ENCODE measurements at regions not wholly inside any gene's neighbourhood (a gene's known extent, or its start where the extent isn't known, plus 50 kb on each side); places are given as distances from the start of the nearest gene placed in this dataset.

GRCh38 chr2:188079196-188079595 lies 212.5 kb upstream of the GULP1 start:
- H3K9ac ChIP-seq (ENCODE audit: extremely low read depth, low read length, poor library complexity, severe bottlenecking), result no peak overlapping the region

DNA sequence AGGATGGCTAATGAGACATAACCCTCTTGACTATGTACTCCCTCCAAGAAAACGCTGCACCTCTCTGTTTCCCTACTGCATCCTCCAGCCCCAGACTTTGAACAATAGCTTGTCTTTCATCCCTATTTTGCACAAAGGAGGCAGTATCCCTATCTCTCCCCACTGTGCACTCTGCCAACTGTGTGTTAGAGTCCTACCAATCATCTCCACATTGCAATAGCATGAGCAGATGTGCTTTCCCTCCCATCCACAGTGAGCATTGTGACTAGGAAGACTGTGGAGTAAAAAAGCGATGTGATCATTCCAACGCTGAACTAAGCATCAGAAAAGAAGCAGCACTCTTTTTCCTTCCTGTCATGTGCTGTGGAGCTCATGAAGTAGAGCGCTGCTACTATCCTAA lies 206.3 kb upstream of the GULP1 start:
- Histone ChIP-seq H3K9me3 (ENCODE audit: control insufficient read depth, low read length) (peaks cover 21% of the 10 kb centered on the region), H3K4me3 (ENCODE audit: low read length) (no peak overlapping the region), H3K4me1 (ENCODE audit: control insufficient read depth, insufficient read depth, low read length) (no peaks in the 10 kb centered on the region), H3K27ac (ENCODE audit: low read depth, low read length) (no peak overlapping the region), H3K36me3 (ENCODE audit: control insufficient read depth, insufficient read depth, low read length) (no peaks in the 10 kb centered on the region), H3K27me3 (ENCODE audit: control insufficient read depth, insufficient read depth, low read length, poor library complexity, severe bottlenecking) (no peaks in the 10 kb centered on the region), H3K9ac (ENCODE audit: extremely low read depth, low read length, poor library complexity, severe bottlenecking) (no peak overlapping the region)
- Mint-ChIP-seq H3K4me1 (no peaks in the 10 kb centered on the region), H3K4me3 (no peak overlapping the region), H3K27me3 (ENCODE audit: insufficient read depth) (no peaks in the 10 kb centered on the region), H3K9me3 (peaks cover 6% of the 10 kb centered on the region), H3K36me3 (ENCODE audit: low read depth) (no peaks in the 10 kb centered on the region), H3K27ac (no peak overlapping the region)
- no peak for DNase-seq
- 71 to 83% methylated on average over 1 to 4 of the region's 4 CpGs for WGBS, 2 experiments (ENCODE audit: insufficient coverage in 1 of 2, insufficient read length in 1 of 2)
- TF ChIP-seq, protein P1, sequence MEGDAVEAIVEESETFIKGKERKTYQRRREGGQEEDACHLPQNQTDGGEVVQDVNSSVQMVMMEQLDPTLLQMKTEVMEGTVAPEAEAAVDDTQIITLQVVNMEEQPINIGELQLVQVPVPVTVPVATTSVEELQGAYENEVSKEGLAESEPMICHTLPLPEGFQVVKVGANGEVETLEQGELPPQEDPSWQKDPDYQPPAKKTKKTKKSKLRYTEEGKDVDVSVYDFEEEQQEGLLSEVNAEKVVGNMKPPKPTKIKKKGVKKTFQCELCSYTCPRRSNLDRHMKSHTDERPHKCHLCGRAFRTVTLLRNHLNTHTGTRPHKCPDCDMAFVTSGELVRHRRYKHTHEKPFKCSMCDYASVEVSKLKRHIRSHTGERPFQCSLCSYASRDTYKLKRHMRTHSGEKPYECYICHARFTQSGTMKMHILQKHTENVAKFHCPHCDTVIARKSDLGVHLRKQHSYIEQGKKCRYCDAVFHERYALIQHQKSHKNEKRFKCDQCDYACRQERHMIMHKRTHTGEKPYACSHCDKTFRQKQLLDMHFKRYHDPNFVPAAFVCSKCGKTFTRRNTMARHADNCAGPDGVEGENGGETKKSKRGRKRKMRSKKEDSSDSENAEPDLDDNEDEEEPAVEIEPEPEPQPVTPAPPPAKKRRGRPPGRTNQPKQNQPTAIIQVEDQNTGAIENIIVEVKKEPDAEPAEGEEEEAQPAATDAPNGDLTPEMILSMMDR (conservative IDR thresholded peaks at IDR 0.05), result no peak

More at GRCh38 chr2:188079196-188079595, 212.5 kb upstream of the GULP1 start:
- H3K4me1 Mint-ChIP-seq, result peaks cover 24% of the 10 kb centered on the region
- Histone ChIP-seq H3K27me3 (ENCODE audit: control insufficient read depth, insufficient read depth, low read length, poor library complexity, severe bottlenecking) (no peaks in the 10 kb centered on the region), H3K9me3 (ENCODE audit: control insufficient read depth, low read length) (peaks cover 30% of the 10 kb centered on the region), H3K36me3 (ENCODE audit: control insufficient read depth, insufficient read depth, low read length) (no peaks in the 10 kb centered on the region), H3K27ac (ENCODE audit: low read depth, low read length) (no peak overlapping the region), H3K4me1 (ENCODE audit: control insufficient read depth, insufficient read depth, low read length) (peaks cover 7% of the 10 kb centered on the region), H3K4me3 (ENCODE audit: low read length) (no peak overlapping the region)
- H3K4me3 Mint-ChIP-seq, result no peak overlapping the region
- no peaks in the 10 kb centered on the region for H3K27me3 Mint-ChIP-seq (ENCODE audit: insufficient read depth)
- no peak for DNase-seq
- TF ChIP-seq, protein P1 (conservative IDR thresholded peaks at IDR 0.05), result no peak
- peaks cover 5% of the 10 kb centered on the region for H3K9me3 Mint-ChIP-seq
- no peaks in the 10 kb centered on the region for H3K36me3 Mint-ChIP-seq (ENCODE audit: low read depth)
- 88 to 100% methylated on average over 1 of the region's 1 CpG for WGBS, 2 experiments (ENCODE audit: insufficient coverage in 1 of 2, insufficient read length in 1 of 2)
- H3K27ac Mint-ChIP-seq, result no peak overlapping the region

GRCh38 chr2:188089901-188090300 lies 201.8 kb upstream of the GULP1 start:
- H3K9ac ChIP-seq (ENCODE audit: extremely low read depth, low read length, poor library complexity, severe bottlenecking), result no peak overlapping the region
- H3K4me1 ChIP-seq (ENCODE audit: control insufficient read depth, insufficient read depth, low read length), result no peaks in the 10 kb centered on the region
- H3K9me3 Mint-ChIP-seq, result peaks cover 6% of the 10 kb centered on the region
- no peak overlapping the region for H3K27ac ChIP-seq (ENCODE audit: low read depth, low read length)
- no peak for DNase-seq
- peaks cover 25% of the 10 kb centered on the region for H3K9me3 ChIP-seq (ENCODE audit: control insufficient read depth, low read length)
- no peak overlapping the region for H3K4me3 Mint-ChIP-seq
- no peaks in the 10 kb centered on the region for H3K36me3 ChIP-seq (ENCODE audit: control insufficient read depth, insufficient read depth, low read length)
- peaks cover 7% of the 10 kb centered on the region for H3K4me1 Mint-ChIP-seq
- no peak overlapping the region for H3K4me3 ChIP-seq (ENCODE audit: low read length)
- H3K27me3 Mint-ChIP-seq (ENCODE audit: insufficient read depth), result no peaks in the 10 kb centered on the region
- H3K36me3 Mint-ChIP-seq (ENCODE audit: low read depth), result no peaks in the 10 kb centered on the region
- no peak overlapping the region for H3K27ac Mint-ChIP-seq
- H3K27me3 ChIP-seq (ENCODE audit: control insufficient read depth, insufficient read depth, low read length, poor library complexity, severe bottlenecking), result no peaks in the 10 kb centered on the region
- TF ChIP-seq, protein P1 (conservative IDR thresholded peaks at IDR 0.05), result no peak
- 96% methylated on average over 2 of the region's 2 CpGs; no CpG with 5 or more reads in 1 of the 2 experiments for WGBS, 2 experiments (ENCODE audit: insufficient coverage in 1 of 2, insufficient read length in 1 of 2)

Measured in endodermal cell (in vitro differentiated cells).